Endothelial cell of umbilical vein (primary cell): ENCODE measurements at regions not wholly inside any gene's neighbourhood (a gene's known extent, or its start where the extent isn't known, plus 50 kb on each side); places are given as distances from the start of the nearest gene placed in this dataset.

Experiments
- BruUV-seq: library from RNA; stranded (reverse); fragments of 400-500 nt; replicated peaks from 2 replicates; lab custom pipeline; 2021; lab: Mats Ljungman, UMichigan
- CTCF ChIA-PET: fragments of 300-600, 350-600 bp; sonication (Branson Sonifier 250); formaldehyde crosslinking; loops from one replicate; lab custom pipeline; 2021; ENCODE audit warnings: antibody characterized with exemption, inconsistent platforms; lab: Charles Lee
- POLR2A ChIA-PET: fragments of 300-600, 350-600 bp; sonication (Branson Sonifier 250); formaldehyde crosslinking; loops from one replicate; lab custom pipeline; 2021; ENCODE audit warnings: antibody characterized with exemption, inconsistent platforms; lab: Charles Lee
- DNase-seq: peaks from one replicate; pipeline ENCODE4 v3.0.0-alpha.2; 2011; ENCODE audit warnings: low read depth, low spot score
- FAIRE-seq: peaks from 2 replicates; lab custom pipeline; 2011; peaks lifted over from hg19 to GRCh38; lab: Jason Lieb, UNC
- H2AFZ ChIP-seq: 2 replicates; pipeline ENCODE4 v1.6.0; 2012; ENCODE audit warnings: low read depth, low read length, control low read depth, inconsistent platforms
- H3K27ac ChIP-seq: 2 replicates; pipeline ENCODE4 v1.5.1; 2011; ENCODE audit warnings: low read depth, mild to moderate bottlenecking, control low read depth, low read length, moderate library complexity; ENCODE audit not compliant: insufficient read depth
- H3K27me3 ChIP-seq, 2 experiments: 2 replicates each; pipeline versions ENCODE4 v1.6.0 to v1.6.1; 2011; ENCODE audit warnings: low read length in 2 of 2, mixed read lengths in 1 of 2; ENCODE audit not compliant: control insufficient read depth in 2 of 2, insufficient read depth in 2 of 2
- H3K36me3 ChIP-seq, 2 experiments: 2 replicates in 1 of 2; 3 replicates in 1 of 2; pipeline ENCODE4 v1.5.1; 2011; ENCODE audit warnings: low read length in 2 of 2, mild to moderate bottlenecking in 1 of 2, moderate library complexity in 1 of 2; ENCODE audit not compliant: control insufficient read depth in 2 of 2, insufficient read depth in 2 of 2; ENCODE audit errors: extremely low read depth in 1 of 2
- H3K4me1 ChIP-seq: 3 replicates; pipeline ENCODE4 v1.5.1; 2011; ENCODE audit warnings: mild to moderate bottlenecking, low read length; ENCODE audit not compliant: control insufficient read depth, insufficient read depth; ENCODE audit errors: extremely low read depth
- H3K4me2 ChIP-seq: 2 replicates; pipeline ENCODE4 v1.6.1; 2011; ENCODE audit warnings: low read length, control low read depth, mixed read lengths; ENCODE audit not compliant: insufficient read depth
- H3K4me3 ChIP-seq, 3 experiments: fragments of 200-600 bp in 1 of 3; sonication (generic), shearing (Covaris generic) in 1 of 3; replicated peaks in 1 of 3; 2 replicates each; pipeline ENCODE4 v1.5.1; 2011 to 2016; ENCODE audit warnings: control low read depth in 3 of 3, low read length in 3 of 3, mild to moderate bottlenecking in 2 of 3, inconsistent platforms in 1 of 3, low read depth in 1 of 3, moderate library complexity in 1 of 3; ENCODE audit not compliant: insufficient read depth in 1 of 3
- H3K79me2 ChIP-seq: 2 replicates; pipeline ENCODE4 v1.6.0; 2012; ENCODE audit warnings: low read length, inconsistent platforms; ENCODE audit not compliant: control insufficient read depth, insufficient read depth
- H3K9ac ChIP-seq: replicated peaks from 2 replicates; pipeline ENCODE3; 2011; ENCODE audit warnings: low read length, control low read depth; ENCODE audit not compliant: insufficient read depth; ENCODE audit errors: extremely low read depth
- H3K9me1 ChIP-seq: replicated peaks from 3 replicates; pipeline ENCODE4 v1.6.0; 2011; ENCODE audit warnings: mild to moderate bottlenecking, low read length; ENCODE audit not compliant: control insufficient read depth, insufficient read depth; ENCODE audit errors: extremely low read depth
- H3K9me3 ChIP-seq: replicated peaks from 2 replicates; pipeline ENCODE4 v1.5.1; 2012; ENCODE audit warnings: low read length, inconsistent platforms; ENCODE audit not compliant: control insufficient read depth, insufficient read depth
- H4K20me1 ChIP-seq: replicated peaks from 2 replicates; pipeline ENCODE3; 2011; ENCODE audit warnings: mild to moderate bottlenecking, low read length; ENCODE audit not compliant: control insufficient read depth, insufficient read depth; ENCODE audit errors: extremely low read depth
- CTCF ChIP-seq, 2 donors: IDR thresholded peaks; 1 replicate in 1 of 2; 2 replicates in 1 of 2; pipeline ENCODE4 v1.5.1; 2011; ENCODE audit warnings: low read length in 2 of 2, mild to moderate bottlenecking in 2 of 2, moderate library complexity in 2 of 2, control low read depth in 1 of 2, inconsistent platforms in 1 of 2, low read depth in 1 of 2; ENCODE audit not compliant: insufficient read depth in 1 of 2; ENCODE audit errors: extremely low read depth in 1 of 2
- EZH2 ChIP-seq: IDR thresholded peaks from 2 replicates; pipeline ENCODE4 v1.6.1; 2012; ENCODE audit warnings: borderline replicate concordance, low read depth, mild to moderate bottlenecking, moderate library complexity, low read length, inconsistent platforms; ENCODE audit not compliant: severe bottlenecking
- FOS ChIP-seq: IDR thresholded peaks from 2 replicates; pipeline ENCODE4 v1.6.1; 2011; ENCODE audit warnings: mild to moderate bottlenecking, low read length, moderate library complexity, borderline replicate concordance; ENCODE audit not compliant: insufficient read depth
- GATA2 ChIP-seq: IDR thresholded peaks from 2 replicates; pipeline ENCODE4 v1.7.0; 2011; ENCODE audit warnings: low read depth, mild to moderate bottlenecking, moderate library complexity, mixed read lengths, low read length; ENCODE audit not compliant: insufficient read length, insufficient read depth
- JUN ChIP-seq: IDR thresholded peaks from 2 replicates; pipeline ENCODE4 v1.6.1; 2011; ENCODE audit warnings: borderline replicate concordance, low read depth; ENCODE audit not compliant: insufficient read length, insufficient read depth
- MAX ChIP-seq: IDR thresholded peaks from 2 replicates; pipeline ENCODE4 v1.6.1; 2011; ENCODE audit not compliant: insufficient read depth, insufficient read length
- MYC ChIP-seq: IDR thresholded peaks from one replicate; pipeline ENCODE4 v1.6.1; 2011; ENCODE audit warnings: mild to moderate bottlenecking, low read depth, low read length
- POLR2A ChIP-seq: IDR thresholded peaks from 2 replicates; pipeline ENCODE4 v1.6.1; 2012; ENCODE audit warnings: low read depth, mild to moderate bottlenecking, control low read depth, low read length
- POLR2AphosphoS5 ChIP-seq: IDR thresholded peaks from 2 replicates; pipeline ENCODE4 v1.6.1; 2012; ENCODE audit warnings: low read depth, mild to moderate bottlenecking, control low read depth, low read length, moderate library complexity; ENCODE audit not compliant: insufficient read depth
- dilution Hi-C: fragments of 300-500 bp; cut with MboI; formaldehyde crosslinking; loops from one replicate; pipeline ENCODE4 v1.15.0; 2019; ENCODE audit warnings: low sequenced_read_pairs; ENCODE audit not compliant: extremely low pct_ligation_motif_present
- intact Hi-C: fragments of 100-400 bp; cut with micrococcal nuclease; formaldehyde crosslinking; loops from one replicate; pipeline ENCODE4 v1.10.0; 2022

- Histone ChIP-seq H3K4me2 (no peak overlapping the region), H3K27ac (no peak overlapping the region), H3K36me3 (no peaks in the 10 kb centered on the region), H3K27me3 (no peaks in the 10 kb centered on the region), H3K9ac (no peak overlapping the region), H3K9me1 (no peaks in the 10 kb centered on the region), H3K9me3 (peaks cover 5% of the 10 kb centered on the region), H3K4me3 (no peak overlapping the region), H2AFZ (no peak overlapping the region), H3K79me2 (no peaks in the 10 kb centered on the region), H3K4me1 (no peaks in the 10 kb centered on the region), H4K20me1 (no peaks in the 10 kb centered on the region)
- intact Hi-C loops (no loop called here), dilution Hi-C loops (no loop called here)
- DNase-seq (no peak), FAIRE-seq (no peak)
- ChIA-PET POLR2A (no interaction called here), CTCF (no interaction called here)
- TF ChIP-seq MAX = no peak
- no TSS peak for BruUV-seq
Measured at GRCh38 chr5:63812693-63813092, 149.6 kb downstream of the HTR1A start.

- BruUV-seq = no TSS peak
Measured at GRCh38 chr5:63811961-63812360, 150.3 kb downstream of the HTR1A start.

More at GRCh38 chr5:63811961-63812360, 150.3 kb downstream of the HTR1A start:
- DNase-seq (no peak), FAIRE-seq (no peak)
- Histone ChIP-seq H3K9ac (no peak overlapping the region), H2AFZ (no peak overlapping the region), H3K27ac (no peak overlapping the region), H3K4me1 (no peaks in the 10 kb centered on the region), H3K4me3 (no peak overlapping the region), H3K4me2 (no peak overlapping the region), H4K20me1 (no peaks in the 10 kb centered on the region), H3K36me3 (no peaks in the 10 kb centered on the region), H3K9me3 (peaks cover 5% of the 10 kb centered on the region), H3K79me2 (no peaks in the 10 kb centered on the region), H3K9me1 (no peaks in the 10 kb centered on the region), H3K27me3 (no peaks in the 10 kb centered on the region)
- TF ChIP-seq MYC (no peak), EZH2 (no peak), FOS (no peak), GATA2 (no peak), CTCF (IDR thresholded peaks at IDR 0.05; ENCODE audit: extremely low read depth in 1 of 2, insufficient read depth in 1 of 2, low read depth in 1 of 2, low read length in 2 of 2) (no peak), JUN (no peak), POLR2A (no peak), POLR2AphosphoS5 (no peak), MAX (no peak)
- dilution Hi-C loops = no loop called here
- POLR2A ChIA-PET = no interaction called here
- CTCF ChIA-PET = interaction anchor here (0.5 kb wide), 1 partner anchor 11 kb away, joined by 3 read pairs; no protein-coding TSS in a partner anchor
- intact Hi-C loops = no loop called here
